Tibial artery (tissue), 4 donors: ENCODE measurements at regions not wholly inside any gene's neighbourhood (a gene's known extent, or its start where the extent isn't known, plus 50 kb on each side); places are given as distances from the start of the nearest gene placed in this dataset.

Experiments
- DNase-seq, 2 donors: peaks; one replicate each; pipeline ENCODE4 v3.0.0-alpha.2; 2019
- H3K27ac ChIP-seq, 2 donors: fragments of 200-600 bp; sonication (generic) in 1 of 2; 1 replicate in 1 of 2; 2 replicates in 1 of 2; pipeline ENCODE4 v1.5.1; 2018 to 2019; ENCODE audit warnings: mild to moderate bottlenecking in 1 of 2
- H3K27me3 ChIP-seq, 2 donors: fragments of 200-600 bp; sonication (generic) in 1 of 2; one replicate each; pipeline versions ENCODE4 v1.5.1 to v1.6.0; 2016 to 2019
- H3K36me3 ChIP-seq, 3 donors: fragments of 200-600 bp; sonication (generic) in 2 of 3; one replicate each; pipeline ENCODE4 v1.5.1; 2016 to 2019; ENCODE audit warnings: mild to moderate bottlenecking in 2 of 3
- H3K4me1 ChIP-seq, 4 donors: fragments of 200-600 bp; sonication (generic) in 2 of 4; 1 replicate in 3 of 4; 2 replicates in 1 of 4; pipeline ENCODE4 v1.5.1; 2016 to 2019
- H3K4me3 ChIP-seq, 2 donors: fragments of 200-600 bp; sonication (generic) in 1 of 2; 1 replicate in 1 of 2; 2 replicates in 1 of 2; pipeline ENCODE4 v1.5.1; 2018 to 2019; ENCODE audit warnings: mild to moderate bottlenecking in 2 of 2
- H3K9me3 ChIP-seq, 3 donors: fragments of 200-600 bp; sonication (generic) in 1 of 3; one replicate each; pipeline ENCODE4 v1.5.1; 2016 to 2019
- CTCF ChIP-seq, 2 experiments: fragments of 200-600 bp in 1 of 2; fragments of 450-650 bp in 1 of 2; IDR thresholded peaks; one replicate each; pipeline ENCODE4 v1.5.1; 2017 to 2019; ENCODE audit warnings: antibody characterized with exemption in 2 of 2, mild to moderate bottlenecking in 1 of 2, moderate library complexity in 1 of 2
- intact Hi-C: fragments of 100-400 bp; cut with DNase I; formaldehyde crosslinking; loops from one replicate; pipeline ENCODE4 v1.15.0; 2023; ENCODE audit warnings: low total_unique reads

GRCh38 chr1:87930796-87931195 lies 602.1 kb downstream of the LMO4 start:
- intact Hi-C loops, result no loop called here
- H3K4me1 ChIP-seq, result peaks cover 0 to 25% (median 2%) of the 10 kb centered on the region in 4 donors
- H3K36me3 ChIP-seq, result no peaks in the 10 kb centered on the region
- H3K4me3 ChIP-seq, result no peak overlapping the region
- peaks cover 0 to 4% (median 0%) of the 10 kb centered on the region in 3 donors for H3K9me3 ChIP-seq
- no peak overlapping the region for H3K27ac ChIP-seq
- H3K27me3 ChIP-seq, result no peaks in the 10 kb centered on the region
- DNase-seq, result no peak
- no peak for TF ChIP-seq CTCF (IDR thresholded peaks at IDR 0.05)

GRCh38 chr1:87933171-87933570 lies 604.5 kb downstream of the LMO4 start:
- Histone ChIP-seq H3K36me3 (no peaks in the 10 kb centered on the region), H3K27ac (no peak overlapping the region), H3K27me3 (no peaks in the 10 kb centered on the region), H3K4me1 (peaks cover 0 to 18% (median 2%) of the 10 kb centered on the region in 4 donors), H3K9me3 (peaks cover 0 to 4% (median 0%) of the 10 kb centered on the region in 3 donors), H3K4me3 (no peak overlapping the region)
- no peak for DNase-seq
- no peak for TF ChIP-seq CTCF (IDR thresholded peaks at IDR 0.05)
- intact Hi-C loops, result no loop called here

- no peak for TF ChIP-seq CTCF (IDR thresholded peaks at IDR 0.05)
- Histone ChIP-seq H3K36me3 (no peaks in the 10 kb centered on the region), H3K9me3 (peaks cover 0 to 4% (median 0%) of the 10 kb centered on the region in 3 donors), H3K4me3 (no peak overlapping the region), H3K27me3 (no peaks in the 10 kb centered on the region), H3K27ac (no peak overlapping the region), H3K4me1 (no peaks in the 10 kb centered on the region)
- DNase-seq, result no peak
- intact Hi-C loops, result no loop called here
Observed at GRCh38 chr1:87935130-87935529, 606.5 kb downstream of the LMO4 start.

GRCh38 chr1:87937831-87938395 lies 609.2 kb downstream of the LMO4 start:
- Histone ChIP-seq H3K27me3 (no peaks in the 10 kb centered on the region), H3K4me3 (no peak overlapping the region), H3K27ac (no peak overlapping the region), H3K36me3 (no peaks in the 10 kb centered on the region), H3K9me3 (no peaks in the 10 kb centered on the region), H3K4me1 (peaks cover 0 to 17% (median 2%) of the 10 kb centered on the region in 4 donors)
- DNase-seq, result no peak
- no peak for TF ChIP-seq CTCF (IDR thresholded peaks at IDR 0.05)
- intact Hi-C loops, result no loop called here

- no peak for TF ChIP-seq CTCF (IDR thresholded peaks at IDR 0.05)
- H3K4me1 ChIP-seq, result peaks cover 0 to 17% (median 2%) of the 10 kb centered on the region in 4 donors
- no peak overlapping the region for H3K27ac ChIP-seq
Observed at GRCh38 chr1:87938631-87939030, 610.0 kb downstream of the LMO4 start.

GRCh38 chr1:87939444-87939843 lies 610.8 kb downstream of the LMO4 start:
- no peak overlapping the region for H3K4me3 ChIP-seq
- H3K27me3 ChIP-seq, result no peaks in the 10 kb centered on the region
- TF ChIP-seq CTCF (IDR thresholded peaks at IDR 0.05), result no peak
- H3K36me3 ChIP-seq, result no peaks in the 10 kb centered on the region
- DNase-seq, result no peak
- intact Hi-C loops, result no loop called here
- H3K4me1 ChIP-seq, result peaks cover 0 to 17% (median 2%) of the 10 kb centered on the region in 4 donors
- H3K27ac ChIP-seq, result peak overlapping the region in 1 of 2 donors; percentile 13
- H3K9me3 ChIP-seq, result no peaks in the 10 kb centered on the region

More at GRCh38 chr1:87938631-87939030, 610.0 kb downstream of the LMO4 start:
- intact Hi-C loops, result no loop called here
- Histone ChIP-seq H3K4me3 (no peak overlapping the region), H3K27me3 (no peaks in the 10 kb centered on the region), H3K36me3 (no peaks in the 10 kb centered on the region), H3K9me3 (no peaks in the 10 kb centered on the region)
- no peak for DNase-seq
